ENCODE measurements at regions not wholly inside any gene's neighbourhood (a gene's known extent, or its start where the extent isn't known, plus 50 kb on each side); places are given as distances from the start of the nearest gene placed in this dataset.
"Not testable (repeated sequence)": the region's sequence is repeated elsewhere in the genome, so short reads cannot be mapped to it uniquely, and the experiment has no call there.

- no peak for TF ChIP-seq CTCF (IDR thresholded peaks at IDR 0.05; ENCODE audit: low read depth, low read length)
- H3K4me3 ChIP-seq (ENCODE audit: low read depth, low read length): no peak overlapping the region
These were observed 104.2 kb upstream of the ACBD5 start for GRCh38 chr10:27344568-27345454.

DNA sequence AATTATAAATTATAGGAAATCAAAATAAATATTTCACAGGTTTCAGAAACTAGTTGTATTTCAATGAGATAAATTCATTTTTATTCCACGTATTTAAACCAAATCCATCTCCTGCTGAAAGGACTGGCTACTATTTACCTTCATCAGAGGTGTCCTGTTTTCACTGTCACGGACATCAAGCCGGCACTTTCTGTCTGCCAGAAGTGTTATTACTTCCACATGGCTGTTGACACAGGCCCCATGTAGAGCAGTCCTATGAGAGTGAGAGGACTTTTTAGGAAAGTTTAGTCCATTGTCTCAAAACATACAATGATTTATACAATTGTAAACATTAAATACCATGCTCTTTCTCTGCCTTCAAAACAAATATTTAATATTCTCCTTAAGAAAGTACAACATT is 100.4 kb upstream of the ACBD5 start:
- no peak overlapping the region for H3K4me3 ChIP-seq (ENCODE audit: low read depth, low read length)
- no peak for TF ChIP-seq CTCF (IDR thresholded peaks at IDR 0.05; ENCODE audit: low read depth, low read length)

DNA sequence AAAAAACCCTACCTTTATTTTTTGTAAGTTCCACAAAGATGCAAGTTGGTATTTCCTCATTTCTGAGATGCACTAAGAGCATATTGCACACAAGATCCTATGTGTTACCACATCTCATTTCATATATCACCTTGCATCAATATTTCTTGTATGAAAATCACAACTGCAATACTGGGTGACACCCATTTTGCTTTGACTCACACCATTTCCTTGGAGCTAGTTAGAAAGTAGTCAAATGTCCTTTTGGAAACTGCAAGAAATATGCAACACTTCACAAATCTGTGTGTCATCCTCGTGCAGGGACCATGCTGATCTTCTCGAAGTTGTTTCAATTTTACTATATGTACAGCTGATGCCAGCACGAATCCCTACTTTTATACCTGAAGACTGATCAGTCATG is 94.6 kb upstream of the ACBD5 start:
- not testable (repeated sequence) for H3K4me3 ChIP-seq (ENCODE audit: low read depth, low read length)

DNA sequence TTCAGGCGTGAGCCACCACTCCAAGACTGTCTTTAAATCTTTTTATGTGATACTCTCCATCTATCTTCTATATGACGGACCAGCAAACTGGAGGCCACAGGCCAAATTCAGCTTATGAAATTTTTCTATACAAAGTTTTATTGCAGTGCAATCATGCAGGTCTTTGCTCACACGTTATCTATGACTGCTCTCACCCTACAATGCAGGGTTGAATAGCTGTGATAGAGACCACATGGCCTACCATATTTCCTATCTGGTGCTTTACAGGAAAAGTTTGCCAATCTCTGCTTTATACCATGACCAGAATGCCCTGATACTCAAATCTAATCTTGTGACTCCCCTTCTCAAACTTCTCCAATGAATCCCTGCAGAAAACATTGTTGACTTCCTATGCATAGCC is 89.5 kb upstream of the ACBD5 start:
- H3K4me3 ChIP-seq (ENCODE audit: low read depth, low read length): no peak overlapping the region
- TF ChIP-seq CTCF (IDR thresholded peaks at IDR 0.05; ENCODE audit: low read depth, low read length): no peak

DNA sequence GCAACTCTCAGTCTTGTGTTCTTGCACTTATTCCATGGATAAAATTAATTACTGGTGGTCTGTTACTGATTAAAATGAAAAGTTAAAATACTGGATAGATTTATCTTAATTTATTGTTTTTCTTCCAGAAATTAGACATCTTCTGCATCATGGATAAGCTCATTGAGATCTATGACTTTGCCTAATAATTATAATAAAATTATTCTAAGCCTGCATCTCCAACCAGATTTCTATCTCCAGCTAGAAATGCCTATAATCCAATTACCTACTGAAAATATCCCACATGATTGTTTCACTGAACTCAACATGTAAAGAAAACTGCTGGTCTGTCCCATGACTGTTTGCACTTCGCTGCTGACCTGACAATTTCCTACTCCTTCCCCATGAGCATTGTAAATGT is 88.3 kb upstream of the ACBD5 start:
- no peak overlapping the region for H3K4me3 ChIP-seq (ENCODE audit: low read depth, low read length)
- TF ChIP-seq CTCF (IDR thresholded peaks at IDR 0.05; ENCODE audit: low read depth, low read length): no peak

DNA sequence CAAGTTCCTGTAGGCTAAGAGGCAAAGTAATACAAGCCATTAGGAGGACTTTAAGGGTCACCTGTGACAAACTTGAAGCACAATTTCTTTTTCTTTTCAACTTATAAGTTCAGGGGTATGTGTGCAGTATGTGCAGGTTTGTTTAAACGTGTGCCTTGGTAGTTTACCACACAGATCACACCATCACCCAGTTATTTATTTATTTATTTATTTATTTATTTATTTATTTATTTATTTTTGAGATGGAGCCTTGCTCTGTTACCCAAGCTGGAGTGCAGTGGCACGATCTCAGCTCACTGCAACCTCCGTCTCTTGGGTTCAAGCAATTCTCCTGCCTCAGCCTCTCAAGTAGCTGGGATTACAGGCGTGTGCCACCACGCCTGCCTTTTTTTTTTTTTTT is 86.2 kb upstream of the ACBD5 start:
- H3K4me3 ChIP-seq (ENCODE audit: low read depth, low read length): not testable (repeated sequence)

DNA sequence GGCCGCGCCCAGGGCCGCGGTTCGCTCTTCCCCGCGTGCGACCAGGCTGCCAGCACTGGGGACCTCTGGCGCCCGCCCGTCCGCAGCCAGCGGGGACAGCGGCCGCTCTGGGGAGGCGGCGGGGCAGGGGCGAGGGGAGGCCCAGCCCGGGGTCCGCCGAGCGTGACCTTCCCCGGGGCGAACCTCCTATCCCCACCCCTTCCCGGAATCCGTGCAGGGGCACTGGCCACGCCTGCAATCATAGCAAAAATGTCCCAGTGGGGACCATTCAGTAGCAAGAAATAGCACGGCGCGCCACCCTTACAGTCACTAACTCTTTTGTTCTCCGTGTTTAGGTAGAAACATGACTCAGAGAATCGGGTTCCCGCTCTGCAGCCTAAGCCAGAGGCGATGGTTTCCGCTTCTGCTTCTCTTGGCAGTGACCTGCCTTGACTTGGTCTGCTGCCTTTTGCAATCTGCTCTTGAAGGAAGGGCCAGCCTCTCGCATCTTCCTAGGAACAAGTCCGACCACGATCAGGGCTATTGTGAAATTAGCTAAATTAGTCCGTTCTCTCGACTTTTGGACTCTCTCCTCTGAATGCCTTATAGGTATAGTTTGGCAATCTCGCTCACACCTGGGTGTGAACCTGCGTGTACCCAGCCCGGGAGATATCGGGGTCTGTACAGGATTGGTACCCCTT is 79.3 kb upstream of the ACBD5 start:
- TF ChIP-seq CTCF (IDR thresholded peaks at IDR 0.05; ENCODE audit: low read depth, low read length): no peak
- H3K4me3 ChIP-seq (ENCODE audit: low read depth, low read length): peak overlapping the region; percentile 29

GRCh38 chr10:27319139-27319538 is 78.5 kb upstream of the ACBD5 start:
- not testable (repeated sequence) for H3K4me3 ChIP-seq (ENCODE audit: low read depth, low read length)

DNA sequence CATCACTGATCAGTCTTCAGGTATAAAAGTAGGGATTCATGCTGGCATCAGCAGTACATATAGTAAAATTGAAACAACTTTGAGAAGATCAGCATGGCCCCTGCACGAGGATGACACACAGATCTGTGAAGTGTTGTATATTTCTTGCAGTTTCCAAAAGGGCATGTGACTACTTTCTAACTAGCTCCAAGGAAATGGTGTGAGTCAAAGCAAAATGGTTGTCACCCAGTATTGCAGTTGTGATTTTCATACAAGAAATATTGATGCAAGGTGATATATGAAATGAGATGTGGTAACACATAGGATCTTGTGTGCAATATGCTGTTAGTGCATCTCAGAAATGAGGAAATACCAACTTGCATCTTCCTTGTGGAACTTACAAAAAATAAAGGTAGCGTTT is 74.5 kb upstream of the ACBD5 start:
- H3K4me3 ChIP-seq (ENCODE audit: low read depth, low read length): not testable (repeated sequence)

DNA sequence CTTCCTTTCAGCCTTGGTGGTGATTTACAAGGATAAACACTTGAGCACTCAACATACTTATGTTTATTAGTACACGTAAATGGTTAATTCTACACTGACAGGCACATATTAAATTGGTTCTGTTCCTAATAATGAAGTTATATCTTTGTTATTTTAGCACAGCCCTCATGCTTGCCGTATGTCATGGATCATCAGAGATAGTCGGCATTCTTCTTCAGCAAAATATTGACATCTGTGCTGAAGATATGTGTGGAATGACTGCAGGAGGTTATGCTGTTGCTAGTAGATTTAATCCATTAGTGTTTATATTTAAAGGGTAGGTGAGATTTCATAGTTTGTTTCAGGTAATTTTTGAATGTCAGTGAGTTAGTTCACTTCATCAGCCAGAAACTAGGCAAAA is 73.0 kb upstream of the ACBD5 start:
- H3K4me3 ChIP-seq (ENCODE audit: low read depth, low read length): not testable (repeated sequence)
